Superior temporal gyrus (tissue), 1 donor: ENCODE measurements at regions not wholly inside any gene's neighbourhood (a gene's known extent, or its start where the extent isn't known, plus 50 kb on each side); places are given as distances from the start of the nearest gene placed in this dataset.
"Not testable (repeated sequence)": the region's sequence is repeated elsewhere in the genome, so short reads cannot be mapped to it uniquely, and the experiment has no call there.

ENCODE experiments used
- DNase-seq: peaks from one replicate; pipeline ENCODE4 v3.0.0-alpha.2; 2016; ENCODE audit errors: extremely low spot score

- no peak for DNase-seq
Measured at GRCh38 chr2:234193977-234194563, 143.6 kb downstream of the SPP2 start.

- no peak for DNase-seq
Measured at GRCh38 chr2:234191819-234192407, 141.4 kb downstream of the SPP2 start.

GRCh38 chr2:234189786-234190300, 139.3 kb downstream of the SPP2 start:
- DNase-seq, result no peak

GRCh38 chr2:234189230-234189629, 138.7 kb downstream of the SPP2 start:
- DNase-seq, result no peak

- DNase-seq, result no peak
Measured at GRCh38 chr2:234187646-234188174, 137.2 kb downstream of the SPP2 start.

GRCh38 chr2:234181121-234181520, 130.6 kb downstream of the SPP2 start:
- DNase-seq, result no peak

GRCh38 chr2:234179031-234179363, 128.5 kb downstream of the SPP2 start:
- DNase-seq, result no peak

- DNase-seq, result no peak
Measured at GRCh38 chr2:234178330-234179030, 128.0 kb downstream of the SPP2 start.

GRCh38 chr2:234175649-234176048, 125.1 kb downstream of the SPP2 start:
- DNase-seq, result no peak

- no peak for DNase-seq
Measured at GRCh38 chr2:234174742-234175141, 124.2 kb downstream of the SPP2 start.

- no peak for DNase-seq
Measured at GRCh38 chr2:234172532-234172931, 122.0 kb downstream of the SPP2 start.

GRCh38 chr2:234172066-234172465, 121.6 kb downstream of the SPP2 start:
- no peak for DNase-seq

GRCh38 chr2:234171666-234172065, 121.2 kb downstream of the SPP2 start:
- DNase-seq, result no peak

- no peak for DNase-seq
Measured at GRCh38 chr2:234169674-234170073, 119.2 kb downstream of the SPP2 start.

GRCh38 chr2:234168605-234169570, 118.4 kb downstream of the SPP2 start:
- not testable (repeated sequence) for DNase-seq

- DNase-seq, result no peak
Measured at GRCh38 chr2:234166531-234166930, 116.0 kb downstream of the SPP2 start.

GRCh38 chr2:234165421-234165820, 114.9 kb downstream of the SPP2 start:
- no peak for DNase-seq

- no peak for DNase-seq
Measured at GRCh38 chr2:234164493-234165413, 114.3 kb downstream of the SPP2 start.

GRCh38 chr2:234163510-234164045, 113.1 kb downstream of the SPP2 start:
- no peak for DNase-seq

- DNase-seq, result no peak
Measured at GRCh38 chr2:234162861-234163260, 112.4 kb downstream of the SPP2 start.
